Testis (tissue), 2 donors: ENCODE measurements at regions not wholly inside any gene's neighbourhood (a gene's known extent, or its start where the extent isn't known, plus 50 kb on each side); places are given as distances from the start of the nearest gene placed in this dataset.

Source experiments
- DNase-seq: peaks from one replicate; pipeline ENCODE4 v3.0.0-alpha.2; 2019
- H3K27ac ChIP-seq, 2 donors: fragments of 200-600 bp; sonication (generic); one replicate each; pipeline ENCODE4 v1.5.1; 2019
- H3K27me3 ChIP-seq: fragments of 200-600 bp; sonication (generic); one replicate; pipeline ENCODE4 v1.5.1; 2019
- H3K36me3 ChIP-seq: fragments of 200-600 bp; sonication (generic); one replicate; pipeline ENCODE4 v1.5.1; 2017; ENCODE audit warnings: low read depth; ENCODE audit errors: missing control alignments
- H3K4me1 ChIP-seq: fragments of 200-600 bp; sonication (generic); one replicate; pipeline ENCODE4 v1.5.1; 2019
- H3K4me3 ChIP-seq, 2 donors: fragments of 200-600 bp; sonication (generic); one replicate each; pipeline ENCODE4 v1.5.1; 2017 to 2019
- H3K9me3 ChIP-seq: fragments of 200-600 bp; sonication (generic); one replicate; pipeline ENCODE4 v1.5.1; 2017
- POLR2A ChIP-seq: fragments of 450-650 bp; IDR thresholded peaks from one replicate; pipeline ENCODE4 v1.6.1; 2017; ENCODE audit warnings: antibody characterized with exemption, mild to moderate bottlenecking, moderate library complexity
- WGBS, 2 donors: methylation state at CpG; one replicate each; pipeline ENCODE4 v1.1.5; 2018; 5-methylcytosine and 5-hydroxymethylcytosine counted together
- intact Hi-C: fragments of 100-400 bp; cut with DNase I; formaldehyde crosslinking; loops from one replicate; pipeline ENCODE4 v1.15.1; 2023; ENCODE audit warnings: low total_unique reads
- TF ChIP-seq, protein P1 (sequence below), 3 experiments: fragments of 450-650 bp in 2 of 3; fragments of 200-600 bp in 1 of 3; sonication (generic) in 1 of 3; IDR thresholded peaks; one replicate each; pipeline ENCODE4 v1.5.1; 2016 to 2019; ENCODE audit warnings: antibody characterized with exemption in 3 of 3, mild to moderate bottlenecking in 2 of 3, moderate library complexity in 1 of 3

DNA sequence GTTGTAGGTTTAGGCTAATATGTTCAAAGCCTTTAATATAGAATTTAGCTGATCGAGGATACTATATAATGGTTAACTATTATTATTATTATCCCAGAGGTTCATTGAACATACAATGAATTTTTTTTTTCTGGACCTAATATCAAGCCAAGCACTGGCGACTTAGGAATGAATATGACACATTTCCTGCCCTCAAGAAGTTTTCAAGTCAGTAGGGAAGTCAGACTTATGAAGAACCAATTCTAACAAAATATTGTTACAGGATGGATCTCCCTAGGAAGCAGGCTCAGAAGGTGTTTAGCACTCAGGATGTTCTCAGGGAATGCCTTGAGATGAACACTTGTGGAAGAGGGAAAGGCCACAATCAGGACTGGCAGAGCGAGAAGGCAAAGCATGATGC lies 211.8 kb upstream of the FGGY start:
- intact Hi-C loops: no loop called here
- no peak for DNase-seq
- H3K4me3 ChIP-seq: no peak overlapping the region
- WGBS, 2 donors: 92 to 93% methylated on average over 3 of the region's 3 CpGs
- H3K9me3 ChIP-seq: no peaks in the 10 kb centered on the region
- H3K4me1 ChIP-seq: peaks cover 7% of the 10 kb centered on the region
- no peaks in the 10 kb centered on the region for H3K36me3 ChIP-seq
- TF ChIP-seq, protein P1, sequence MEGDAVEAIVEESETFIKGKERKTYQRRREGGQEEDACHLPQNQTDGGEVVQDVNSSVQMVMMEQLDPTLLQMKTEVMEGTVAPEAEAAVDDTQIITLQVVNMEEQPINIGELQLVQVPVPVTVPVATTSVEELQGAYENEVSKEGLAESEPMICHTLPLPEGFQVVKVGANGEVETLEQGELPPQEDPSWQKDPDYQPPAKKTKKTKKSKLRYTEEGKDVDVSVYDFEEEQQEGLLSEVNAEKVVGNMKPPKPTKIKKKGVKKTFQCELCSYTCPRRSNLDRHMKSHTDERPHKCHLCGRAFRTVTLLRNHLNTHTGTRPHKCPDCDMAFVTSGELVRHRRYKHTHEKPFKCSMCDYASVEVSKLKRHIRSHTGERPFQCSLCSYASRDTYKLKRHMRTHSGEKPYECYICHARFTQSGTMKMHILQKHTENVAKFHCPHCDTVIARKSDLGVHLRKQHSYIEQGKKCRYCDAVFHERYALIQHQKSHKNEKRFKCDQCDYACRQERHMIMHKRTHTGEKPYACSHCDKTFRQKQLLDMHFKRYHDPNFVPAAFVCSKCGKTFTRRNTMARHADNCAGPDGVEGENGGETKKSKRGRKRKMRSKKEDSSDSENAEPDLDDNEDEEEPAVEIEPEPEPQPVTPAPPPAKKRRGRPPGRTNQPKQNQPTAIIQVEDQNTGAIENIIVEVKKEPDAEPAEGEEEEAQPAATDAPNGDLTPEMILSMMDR (IDR thresholded peaks at IDR 0.05): no peak
- no peak for TF ChIP-seq POLR2A
- H3K27me3 ChIP-seq: no peaks in the 10 kb centered on the region
- no peak overlapping the region for H3K27ac ChIP-seq

DNA sequence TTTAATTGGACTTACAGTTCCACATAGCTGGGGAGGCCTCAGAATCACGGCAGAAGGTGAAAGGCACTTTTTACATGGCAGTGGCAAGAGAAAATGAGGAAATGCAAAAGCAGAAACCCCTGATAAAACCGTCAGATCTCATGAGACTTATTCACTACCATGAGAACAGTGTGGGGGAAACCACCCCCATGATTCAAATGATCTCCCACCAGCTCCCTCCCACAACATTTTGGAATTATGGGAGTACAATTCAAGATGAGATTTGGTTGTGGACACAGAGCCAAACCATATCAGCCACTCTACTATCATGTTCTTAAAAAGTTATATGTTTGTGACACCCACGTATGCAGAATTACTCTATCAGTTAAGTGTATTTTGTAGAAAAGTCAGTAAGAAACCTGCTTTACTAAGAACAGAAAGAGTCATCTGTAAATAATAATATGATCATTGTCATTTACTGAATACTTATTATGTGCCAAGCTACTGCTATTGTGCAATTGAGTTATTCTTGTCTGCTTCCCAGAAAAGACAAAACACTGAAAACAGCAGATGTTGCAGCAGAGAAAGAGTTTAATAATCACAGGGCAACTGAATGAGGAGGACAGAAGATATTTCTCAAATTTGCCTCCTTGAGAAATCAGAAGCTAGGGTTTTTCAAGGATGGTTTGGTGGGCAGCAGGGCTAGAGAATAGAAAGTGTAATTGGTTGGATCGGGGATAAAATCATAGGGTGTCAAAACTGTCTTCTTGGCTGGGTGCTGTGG lies 207.7 kb upstream of the FGGY start:
- 85 to 94% methylated on average over 4 of the region's 4 CpGs for WGBS, 2 donors
- Histone ChIP-seq H3K27ac (no peak overlapping the region), H3K4me3 (no peak overlapping the region), H3K36me3 (no peaks in the 10 kb centered on the region), H3K4me1 (peaks cover 2% of the 10 kb centered on the region), H3K9me3 (no peaks in the 10 kb centered on the region), H3K27me3 (no peaks in the 10 kb centered on the region)
- no peak for DNase-seq
- intact Hi-C loops: no loop called here
- no peak for TF ChIP-seq POLR2A
- TF ChIP-seq, protein P1 (IDR thresholded peaks at IDR 0.05): no peak

DNA sequence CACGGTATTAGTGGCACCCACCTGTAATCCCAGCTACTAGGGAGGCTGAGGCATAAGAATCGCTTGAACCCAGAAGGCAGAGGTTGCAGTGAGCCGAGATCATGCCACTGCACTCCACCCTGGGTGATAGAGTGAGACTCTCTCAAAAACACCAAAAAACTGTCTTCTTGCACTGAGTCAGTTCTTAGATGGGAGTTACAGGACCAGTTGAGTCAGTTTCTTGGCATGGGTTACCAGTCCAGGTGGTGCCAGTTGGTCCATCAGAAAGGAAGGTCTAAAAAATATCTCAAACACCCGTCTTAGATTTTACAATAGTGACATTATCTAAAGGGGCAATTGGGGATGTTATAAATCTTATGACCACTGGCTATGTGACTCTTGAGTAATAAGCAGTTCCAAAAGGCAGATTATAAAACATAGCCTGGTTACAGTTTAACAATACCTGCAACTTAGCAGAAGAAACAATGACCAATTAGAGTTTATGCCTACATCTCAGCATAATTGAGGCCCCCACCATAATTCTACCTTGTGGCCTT lies 206.9 kb upstream of the FGGY start:
- Histone ChIP-seq H3K4me3 (no peak overlapping the region), H3K27me3 (no peaks in the 10 kb centered on the region), H3K36me3 (no peaks in the 10 kb centered on the region), H3K27ac (no peak overlapping the region), H3K9me3 (no peaks in the 10 kb centered on the region), H3K4me1 (no peaks in the 10 kb centered on the region)
- TF ChIP-seq, protein P1 (IDR thresholded peaks at IDR 0.05): no peak
- no peak for TF ChIP-seq POLR2A
- intact Hi-C loops: no loop called here
- 86 to 90% methylated on average over 4 of the region's 4 CpGs for WGBS, 2 donors
- DNase-seq: no peak

DNA sequence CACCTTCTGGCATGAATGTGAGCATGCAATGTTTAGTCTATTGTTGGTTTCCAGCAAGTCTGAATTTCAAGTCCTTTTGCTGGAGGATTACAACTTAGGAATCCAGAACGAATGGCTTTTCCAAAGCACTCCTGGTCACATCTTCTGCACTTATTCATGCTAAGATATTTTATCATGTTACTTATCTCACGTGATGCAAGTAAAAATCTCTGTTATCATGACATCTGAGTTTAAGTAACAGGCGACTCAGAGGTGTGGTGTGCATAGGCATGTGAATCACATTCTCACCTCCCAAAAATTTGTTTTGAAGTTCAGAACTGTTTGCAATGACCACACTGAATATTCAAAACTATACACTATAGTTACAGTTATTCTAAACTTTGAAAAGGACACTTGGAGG lies 204.8 kb upstream of the FGGY start:
- H3K4me1 ChIP-seq: no peaks in the 10 kb centered on the region
- no peaks in the 10 kb centered on the region for H3K36me3 ChIP-seq
- no peak overlapping the region for H3K4me3 ChIP-seq
- 76 to 79% methylated on average over 3 of the region's 3 CpGs for WGBS, 2 donors
- TF ChIP-seq, protein P1 (IDR thresholded peaks at IDR 0.05): no peak
- no peak for TF ChIP-seq POLR2A
- intact Hi-C loops: no loop called here
- DNase-seq: no peak
- no peak overlapping the region for H3K27ac ChIP-seq
- no peaks in the 10 kb centered on the region for H3K27me3 ChIP-seq
- no peaks in the 10 kb centered on the region for H3K9me3 ChIP-seq

GRCh38 chr1:59094001-59094400 lies 202.9 kb upstream of the FGGY start:
- WGBS, 2 donors: 86 to 95% methylated on average over 4 of the region's 4 CpGs
- intact Hi-C loops: no loop called here
- DNase-seq: no peak

More at GRCh38 chr1:59094001-59094400, 202.9 kb upstream of the FGGY start:
- Histone ChIP-seq H3K27me3 (no peaks in the 10 kb centered on the region), H3K9me3 (no peaks in the 10 kb centered on the region), H3K27ac (no peak overlapping the region), H3K4me3 (no peak overlapping the region), H3K36me3 (no peaks in the 10 kb centered on the region), H3K4me1 (peaks cover 3% of the 10 kb centered on the region)
- no peak for TF ChIP-seq POLR2A
